Lung (tissue), 11 donors: ENCODE measurements at regions not wholly inside any gene's neighbourhood (a gene's known extent, or its start where the extent isn't known, plus 50 kb on each side); places are given as distances from the start of the nearest gene placed in this dataset.

Source experiments
- ATAC-seq: fragments of 200-7000 bp; cut with Tn5 transposase; one replicate; pipeline ENCODE4 v1.9.1; 2020; ENCODE audit warnings: moderate number of reproducible peaks; ENCODE audit not compliant: insufficient read depth, low FRiP score
- DNase-seq, 3 donors: peaks; one replicate each; pipeline ENCODE4 v3.0.0-alpha.2; 2013 to 2017
- H3K27ac ChIP-seq, 2 donors: one replicate each; pipeline ENCODE4 v1.5.1; 2013; ENCODE audit warnings: mild to moderate bottlenecking in 2 of 2, moderate library complexity in 2 of 2, control low read depth in 1 of 2, inconsistent platforms in 1 of 2, low read depth in 1 of 2, low read length in 1 of 2
- H3K27me3 ChIP-seq, 3 donors: one replicate each; pipeline ENCODE4 v1.5.1; 2013; ENCODE audit warnings: low read length in 2 of 3; ENCODE audit not compliant: control insufficient read depth in 3 of 3, insufficient read depth in 3 of 3
- H3K36me3 ChIP-seq, 4 donors: one replicate each; pipeline ENCODE4 v1.5.1; 2013; ENCODE audit warnings: low read length in 4 of 4, mild to moderate bottlenecking in 1 of 4, moderate library complexity in 1 of 4; ENCODE audit not compliant: control insufficient read depth in 4 of 4, insufficient read depth in 4 of 4
- H3K4me1 ChIP-seq, 5 donors: one replicate each; pipeline ENCODE4 v1.5.1; 2013; ENCODE audit warnings: low read length in 5 of 5, mild to moderate bottlenecking in 2 of 5, moderate library complexity in 1 of 5; ENCODE audit not compliant: control insufficient read depth in 5 of 5, insufficient read depth in 5 of 5
- H3K4me3 ChIP-seq: one replicate; pipeline ENCODE4 v1.5.1; 2013; ENCODE audit warnings: mild to moderate bottlenecking, control low read depth, moderate library complexity
- H3K9ac ChIP-seq, 2 donors: one replicate each; pipeline ENCODE4 v1.5.1; 2013; ENCODE audit warnings: low read length in 2 of 2, control low read depth in 1 of 2; ENCODE audit not compliant: insufficient read depth in 1 of 2
- H3K9me3 ChIP-seq, 4 donors: one replicate each; pipeline ENCODE4 v1.5.1; 2013; ENCODE audit warnings: low read length in 3 of 4, mild to moderate bottlenecking in 1 of 4, moderate library complexity in 1 of 4; ENCODE audit not compliant: control insufficient read depth in 4 of 4, insufficient read depth in 3 of 4
- CTCF ChIP-seq: IDR thresholded peaks from 2 replicates; pipeline ENCODE4 v1.5.1; 2012; ENCODE audit warnings: mild to moderate bottlenecking; ENCODE audit errors: control extremely low read depth, extremely low read depth
- WGBS, 2 donors: extraction: QIAGEN DNeasy Blood & Tissue Kit; methylation state at CpG; one replicate each; pipeline ENCODE4 v1.1.7; 2013; 5-methylcytosine and 5-hydroxymethylcytosine counted together
- donor health status: control.
- donor health status: control.
- donor health status: Bipolar disorder and iron deficiency.
- donor health status: healthy.
- donor health status: DM: yes; HTN: yes; CAD: no.

- no peaks in the 10 kb centered on the region for H3K36me3 ChIP-seq
- ATAC-seq, result no peak
Measured at GRCh38 chr13:59442461-59442860, 721.3 kb downstream of the DIAPH3 start.

GRCh38 chr13:59442944-59443486, 720.7 kb downstream of the DIAPH3 start:
- no peaks in the 10 kb centered on the region for H3K27me3 ChIP-seq
- DNase-seq (peak in 1 of 3 donors; percentile 14), ATAC-seq (no peak)
- H3K27ac ChIP-seq, result no peak overlapping the region
- no peak for TF ChIP-seq CTCF
- H3K9me3 ChIP-seq, result no peaks in the 10 kb centered on the region
- no peak overlapping the region for H3K9ac ChIP-seq
- no peak overlapping the region for H3K4me3 ChIP-seq
- no peaks in the 10 kb centered on the region for H3K36me3 ChIP-seq
- H3K4me1 ChIP-seq, result peaks cover 0 to 3% (median 0%) of the 10 kb centered on the region in 5 donors
- 38 to 52% methylated on average over 6 of the region's 6 CpGs for WGBS, 2 donors

More at GRCh38 chr13:59442461-59442860, 721.3 kb downstream of the DIAPH3 start:
- TF ChIP-seq CTCF, result no peak
- Histone ChIP-seq H3K9me3 (no peaks in the 10 kb centered on the region), H3K27ac (no peak overlapping the region), H3K4me1 (no peaks in the 10 kb centered on the region), H3K4me3 (no peak overlapping the region), H3K9ac (no peak overlapping the region), H3K27me3 (no peaks in the 10 kb centered on the region)
- DNase-seq, result no peak
- 77 to 80% methylated on average over 4 of the region's 4 CpGs for WGBS, 2 donors

GRCh38 chr13:59444210-59444857, 719.4 kb downstream of the DIAPH3 start:
- no peak for TF ChIP-seq CTCF
- ATAC-seq (peak; percentile 47), DNase-seq (no peak)

More at GRCh38 chr13:59444210-59444857, 719.4 kb downstream of the DIAPH3 start:
- Histone ChIP-seq H3K9ac (no peak overlapping the region), H3K4me3 (no peak overlapping the region), H3K27me3 (no peaks in the 10 kb centered on the region), H3K9me3 (no peaks in the 10 kb centered on the region), H3K4me1 (peaks cover 0 to 6% (median 0%) of the 10 kb centered on the region in 5 donors), H3K36me3 (no peaks in the 10 kb centered on the region), H3K27ac (no peak overlapping the region)
- WGBS, 2 donors, result 72 to 75% methylated on average over 6 of the region's 6 CpGs
